ENCODE measurements at regions not wholly inside any gene's neighbourhood (a gene's known extent, or its start where the extent isn't known, plus 50 kb on each side); places are given as distances from the start of the nearest gene placed in this dataset.

- Histone ChIP-seq H4K20me1 (ENCODE audit: control insufficient read depth, insufficient read depth, low read length, poor library complexity, severe bottlenecking) (no peaks in the 10 kb centered on the region), H3K27me3 (replicated peaks in 1 of 4; ENCODE audit: control extremely low read depth in 1 of 4, control insufficient read depth in 3 of 4, insufficient read depth in 4 of 4, low read length in 3 of 4) (no peaks in the 10 kb centered on the region), H3K9me3 (ENCODE audit: control extremely low read depth in 1 of 3, control insufficient read depth in 2 of 3, insufficient read depth in 1 of 3, low read length in 2 of 3) (no peaks in the 10 kb centered on the region), H3K4me2 (replicated peaks; ENCODE audit: low read depth, low read length, poor library complexity, severe bottlenecking) (no peak overlapping the region), H3K36me3 (replicated peaks in 1 of 2; ENCODE audit: control extremely low read depth in 1 of 2, control insufficient read depth in 1 of 2, extremely low read depth in 1 of 2, insufficient read depth in 2 of 2, low read length in 1 of 2) (no peaks in the 10 kb centered on the region), H3K27ac (ENCODE audit: low read length in 2 of 2) (no peak overlapping the region), H3K4me3 (ENCODE audit: control extremely low read depth in 1 of 5, extremely low read depth in 1 of 5, insufficient read depth in 1 of 5, low read depth in 2 of 5, low read length in 4 of 5) (no peak overlapping the region), H3K9ac (ENCODE audit: low read length) (no peak overlapping the region), H3K79me2 (ENCODE audit: control insufficient read depth, insufficient read depth, low read length) (no peaks in the 10 kb centered on the region), H2AFZ (ENCODE audit: insufficient read depth, low read depth, low read length, poor library complexity, severe bottlenecking) (no peak overlapping the region), H3K4me1 (ENCODE audit: control insufficient read depth in 2 of 2, insufficient read depth in 2 of 2, low read length in 2 of 2) (no peaks in the 10 kb centered on the region)
- DNase-seq (no peak), ATAC-seq (ENCODE audit: low read depth) (no peak)
- POLR2A ChIA-PET = no interaction called here
- H3K4me1 Mint-ChIP-seq = no peaks in the 10 kb centered on the region
- 90% methylated on average over 4 of the region's 6 CpGs for WGBS (ENCODE audit: insufficient coverage)
- no peak for TF ChIP-seq EZH2 (IDR thresholded peaks at IDR 0.05; ENCODE audit: borderline replicate concordance, insufficient read depth, low read depth, low read length, poor library complexity, severe bottlenecking)
- no peaks in the 10 kb centered on the region for H3K27me3 Mint-ChIP-seq
- H3K27ac Mint-ChIP-seq = no peak overlapping the region
- no peaks in the 10 kb centered on the region for H3K9me3 Mint-ChIP-seq (ENCODE audit: insufficient read depth)
- intact Hi-C loops (cut with micrococcal nuclease) = no loop called here
- no peak overlapping the region for H3K4me3 Mint-ChIP-seq
- CTCF ChIA-PET = interaction anchor here (1.3 kb wide), 1 partner anchor 473 kb away, joined by 4 read pairs; no protein-coding TSS in a partner anchor
Observed at GRCh38 chr7:145212050-145212449, 376.2 kb upstream of the TPK1 start.

- Histone ChIP-seq H3K36me3 (replicated peaks in 1 of 2; ENCODE audit: control extremely low read depth in 1 of 2, control insufficient read depth in 1 of 2, extremely low read depth in 1 of 2, insufficient read depth in 2 of 2, low read length in 1 of 2) (no peaks in the 10 kb centered on the region), H4K20me1 (ENCODE audit: control insufficient read depth, insufficient read depth, low read length, poor library complexity, severe bottlenecking) (no peaks in the 10 kb centered on the region), H3K4me1 (ENCODE audit: control insufficient read depth in 2 of 2, insufficient read depth in 2 of 2, low read length in 2 of 2) (no peaks in the 10 kb centered on the region), H3K9me3 (ENCODE audit: control extremely low read depth in 1 of 3, control insufficient read depth in 2 of 3, insufficient read depth in 1 of 3, low read length in 2 of 3) (no peaks in the 10 kb centered on the region), H2AFZ (ENCODE audit: insufficient read depth, low read depth, low read length, poor library complexity, severe bottlenecking) (no peak overlapping the region), H3K27me3 (replicated peaks in 1 of 4; ENCODE audit: control extremely low read depth in 1 of 4, control insufficient read depth in 3 of 4, insufficient read depth in 4 of 4, low read length in 3 of 4) (no peaks in the 10 kb centered on the region), H3K4me3 (ENCODE audit: control extremely low read depth in 1 of 5, extremely low read depth in 1 of 5, insufficient read depth in 1 of 5, low read depth in 2 of 5, low read length in 4 of 5) (no peak overlapping the region), H3K9ac (ENCODE audit: low read length) (no peak overlapping the region), H3K27ac (ENCODE audit: low read length in 2 of 2) (no peak overlapping the region), H3K4me2 (replicated peaks; ENCODE audit: low read depth, low read length, poor library complexity, severe bottlenecking) (no peak overlapping the region), H3K79me2 (ENCODE audit: control insufficient read depth, insufficient read depth, low read length) (no peaks in the 10 kb centered on the region)
- ChIA-PET CTCF (no interaction called here), POLR2A (no interaction called here)
- Mint-ChIP-seq H3K4me3 (no peak overlapping the region), H3K4me1 (no peaks in the 10 kb centered on the region), H3K27ac (no peak overlapping the region), H3K27me3 (no peaks in the 10 kb centered on the region), H3K9me3 (ENCODE audit: insufficient read depth) (no peaks in the 10 kb centered on the region)
- TF ChIP-seq EZH2 (IDR thresholded peaks at IDR 0.05; ENCODE audit: borderline replicate concordance, insufficient read depth, low read depth, low read length, poor library complexity, severe bottlenecking) (no peak), CTCF (IDR thresholded peaks at IDR 0.05) (no peak)
- intact Hi-C loops (cut with micrococcal nuclease) = no loop called here
- no peak for DNase-seq
- 100% methylated on average over 1 of the region's 2 CpGs for WGBS (ENCODE audit: insufficient coverage)
- no peak for ATAC-seq (ENCODE audit: low read depth)
Observed at GRCh38 chr7:145211211-145211610, 375.4 kb upstream of the TPK1 start.
